GM18907 (cell line): ENCODE measurements at regions not wholly inside any gene's neighbourhood (a gene's known extent, or its start where the extent isn't known, plus 50 kb on each side); places are given as distances from the start of the nearest gene placed in this dataset.

ENCODE experiments used
- ATAC-seq: cut with Tn5 transposase; IDR thresholded peaks from one replicate; pipeline ENCODE4 v1.9.1; 2021; ENCODE audit warnings: mild to moderate bottlenecking, moderate library complexity; ENCODE audit not compliant: unreplicated experiment

GRCh38 chr12:115519887-115520286 is 757.6 kb downstream of the MED13L start:
- no peak for ATAC-seq

GRCh38 chr12:115519359-115519758 is 758.1 kb downstream of the MED13L start:
- ATAC-seq: no peak

DNA sequence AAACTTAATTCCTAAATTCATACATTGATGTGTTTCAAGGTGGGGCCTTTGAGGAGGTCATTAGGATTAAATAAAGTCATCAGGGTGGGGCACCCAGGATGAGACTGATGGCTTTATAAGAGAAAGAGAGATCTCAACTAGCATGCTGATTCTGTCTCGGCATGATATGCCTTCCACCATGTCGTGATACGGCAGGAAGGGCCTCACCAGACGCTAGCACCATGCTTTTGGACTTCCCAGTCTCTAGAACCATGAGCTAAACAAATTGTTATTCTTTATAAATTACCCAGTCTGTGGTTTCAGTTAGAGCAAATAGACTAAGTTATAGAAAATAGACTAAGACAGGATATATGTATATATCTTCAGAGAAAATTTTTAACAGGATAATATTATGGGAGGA is 759.6 kb downstream of the MED13L start:
- ATAC-seq: no peak

DNA sequence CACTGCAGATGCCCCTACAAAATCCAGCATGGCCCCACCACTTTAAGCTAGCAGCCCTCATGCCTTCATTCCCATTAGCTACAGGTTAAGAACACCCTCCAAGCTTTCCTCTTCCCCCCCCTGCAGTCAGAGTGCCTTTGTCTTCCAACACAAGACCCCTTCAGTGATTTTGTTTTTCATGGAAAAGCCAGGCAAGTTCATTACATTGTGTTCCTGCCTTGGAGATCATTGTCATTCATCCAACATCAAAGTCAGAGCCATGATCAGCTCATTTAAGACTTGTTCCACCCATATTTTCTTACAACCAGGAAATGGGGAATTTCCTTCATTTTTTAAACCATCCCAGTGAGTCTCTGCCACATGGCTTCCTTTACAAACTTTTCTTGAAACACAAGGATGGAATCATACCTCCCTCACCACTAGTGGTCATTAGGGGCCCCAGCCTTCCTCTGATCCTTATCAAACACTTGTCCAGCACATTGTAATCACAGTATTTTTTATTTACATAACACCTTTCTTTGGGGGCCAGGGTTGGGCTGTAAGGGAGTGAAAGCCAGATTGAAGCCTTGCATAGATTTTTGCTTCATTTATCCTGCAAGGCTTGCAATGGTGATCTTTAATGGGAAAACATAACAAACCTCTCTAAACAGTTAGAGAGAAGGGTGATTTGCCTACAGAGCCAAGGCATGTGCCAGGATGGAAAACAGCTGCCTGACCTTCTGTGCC is 765.3 kb downstream of the MED13L start:
- no peak for ATAC-seq

- ATAC-seq: no peak
Measured at GRCh38 chr12:115511305-115511704, 766.2 kb downstream of the MED13L start.

DNA sequence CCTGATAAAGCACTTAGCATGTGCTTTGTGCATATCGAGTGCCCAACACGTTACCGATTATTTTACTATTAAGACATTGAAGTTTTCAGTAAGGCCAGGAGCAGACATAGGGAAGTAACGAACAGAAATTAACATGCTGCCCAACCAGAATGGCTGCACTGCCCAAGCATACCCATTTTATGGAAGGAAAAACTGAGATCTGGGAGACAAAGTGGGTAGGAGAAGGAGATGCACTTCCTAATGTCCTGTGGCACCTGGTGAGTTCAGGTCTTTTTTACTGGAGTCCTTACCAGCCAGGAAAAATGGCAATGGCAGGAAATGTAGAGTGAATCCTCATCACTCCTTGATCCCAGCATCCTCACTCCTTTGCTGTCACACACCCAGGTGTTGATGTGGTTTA is 768.5 kb downstream of the MED13L start:
- no peak for ATAC-seq

DNA sequence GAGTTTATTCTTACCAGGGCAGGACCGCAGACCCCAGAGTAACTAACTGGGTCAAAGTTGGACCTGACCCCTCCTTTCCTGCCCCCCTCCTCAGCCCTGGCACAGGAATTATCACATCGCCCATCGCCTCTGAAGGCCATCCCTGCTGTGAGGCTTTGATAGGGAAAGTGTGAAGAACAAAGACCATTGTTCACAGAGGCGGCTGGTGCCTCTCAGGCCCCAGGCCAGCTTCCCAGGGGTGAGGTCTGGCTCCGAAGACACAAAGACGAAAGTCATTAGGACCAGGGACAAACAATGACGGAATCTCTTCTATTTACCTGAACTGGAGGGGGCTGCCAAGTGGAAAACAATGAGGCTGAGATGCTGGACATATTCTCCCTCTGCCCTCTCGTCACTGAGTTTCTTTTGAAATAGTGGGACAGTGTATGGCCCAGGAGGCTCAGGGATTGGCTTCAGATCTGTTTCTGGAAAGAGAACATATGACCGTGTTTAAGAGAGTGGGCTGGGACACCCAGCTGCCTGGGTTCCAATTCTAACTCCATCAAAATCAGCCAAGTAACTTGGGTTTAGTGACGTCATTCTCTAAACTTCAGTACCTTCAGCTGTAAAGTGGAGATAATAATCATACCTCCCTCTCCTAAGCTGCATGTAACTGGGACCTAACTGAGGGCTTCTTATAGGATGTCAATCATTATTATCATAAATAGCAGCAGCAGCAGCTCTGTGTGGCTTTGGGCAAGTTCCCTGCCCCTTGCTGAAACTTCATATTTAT is 769.4 kb downstream of the MED13L start:
- ATAC-seq: no peak

- ATAC-seq: no peak
Measured at GRCh38 chr12:115507560-115507889, 770.0 kb downstream of the MED13L start.

- ATAC-seq: no peak
Measured at GRCh38 chr12:115506822-115507559, 770.5 kb downstream of the MED13L start.

DNA sequence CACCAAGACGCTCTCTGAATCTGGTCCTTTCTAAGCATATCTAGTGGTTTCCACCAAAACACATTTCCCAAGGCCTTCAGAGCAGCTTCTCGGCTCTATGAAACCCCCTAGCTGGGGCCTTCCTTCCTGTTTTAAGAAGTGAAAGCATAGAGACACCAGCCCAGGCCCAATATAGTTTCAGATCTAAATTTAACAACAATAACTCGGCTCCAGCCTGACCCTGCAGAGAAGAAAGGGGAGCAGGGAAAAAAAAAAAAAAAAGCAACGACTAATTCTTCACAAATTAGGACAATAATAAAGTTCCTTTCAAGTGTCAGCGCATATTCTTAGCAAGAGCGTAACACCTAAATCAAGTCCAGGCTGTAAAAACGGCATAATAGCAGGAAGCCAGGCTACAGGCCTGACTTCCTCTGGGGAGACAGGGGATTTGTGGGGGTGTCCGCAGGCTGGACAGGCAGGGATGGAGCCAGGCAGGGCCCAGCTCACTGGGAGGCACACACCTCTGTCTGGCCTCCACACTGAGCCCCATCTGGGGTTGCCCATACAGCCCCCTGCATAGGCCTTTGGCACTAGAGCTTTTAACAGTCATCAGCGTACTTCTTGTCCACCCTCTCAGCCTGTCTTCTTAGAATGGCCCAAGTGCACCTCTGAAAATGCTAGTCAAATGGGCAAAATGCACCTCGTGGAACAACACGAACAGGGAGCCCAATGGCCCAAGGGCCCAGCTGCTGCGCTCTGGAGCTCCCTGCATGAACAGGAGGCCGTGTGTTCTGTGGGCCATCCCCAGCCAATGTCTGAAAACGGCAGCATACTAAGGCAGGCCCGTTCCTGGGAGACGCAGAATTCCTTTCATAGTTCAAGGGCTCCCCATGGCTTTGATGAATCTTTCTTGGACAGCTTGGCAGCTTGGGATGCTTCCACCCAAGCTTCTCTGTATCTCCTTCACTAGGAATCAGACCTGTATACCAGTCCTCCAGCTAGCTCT is 772.9 kb downstream of the MED13L start:
- no peak for ATAC-seq

DNA sequence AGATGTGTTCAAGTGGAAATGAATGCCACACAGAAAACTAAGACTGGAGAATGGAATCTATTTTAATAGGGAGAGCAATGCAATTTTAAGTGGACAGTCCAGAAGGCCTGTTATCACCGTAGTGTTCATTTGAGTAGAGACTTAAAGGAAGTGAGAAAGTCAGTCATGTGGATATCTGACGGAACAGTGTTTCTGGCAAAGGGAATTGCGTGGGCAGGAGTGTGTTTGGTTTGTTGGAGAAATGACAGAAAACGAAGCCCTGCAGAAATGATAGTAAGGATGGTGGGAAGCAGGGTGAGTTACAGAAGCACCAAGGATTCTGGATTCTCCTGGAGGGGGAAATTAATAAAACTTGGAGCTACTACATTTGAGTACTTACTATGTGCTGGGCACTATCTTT is 776.6 kb downstream of the MED13L start:
- no peak for ATAC-seq

DNA sequence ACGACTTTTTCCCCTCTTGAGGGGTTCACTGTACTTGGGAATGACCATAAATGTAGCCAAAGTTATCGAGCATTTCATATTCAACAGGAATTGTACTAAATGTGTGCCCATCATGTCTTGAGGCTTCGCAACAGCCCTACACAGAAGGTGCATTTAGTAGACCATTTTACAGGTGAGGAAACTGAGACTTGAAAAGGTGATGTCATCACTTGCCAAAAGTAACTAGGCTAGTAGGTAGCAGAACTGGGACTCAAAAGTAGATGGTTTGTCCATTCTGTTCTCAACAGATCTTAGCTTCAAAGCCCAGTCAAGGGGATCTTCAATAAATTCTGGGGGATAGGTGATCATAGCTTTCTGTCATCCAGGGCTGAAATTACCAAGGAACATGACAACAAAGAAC is 782.2 kb downstream of the MED13L start:
- ATAC-seq: no peak

- no peak for ATAC-seq
Measured at GRCh38 chr12:115492553-115492952, 784.9 kb downstream of the MED13L start.

GRCh38 chr12:115491511-115492250 is 785.8 kb downstream of the MED13L start:
- ATAC-seq: no peak

GRCh38 chr12:115489253-115489652 is 788.2 kb downstream of the MED13L start:
- ATAC-seq: no peak

DNA sequence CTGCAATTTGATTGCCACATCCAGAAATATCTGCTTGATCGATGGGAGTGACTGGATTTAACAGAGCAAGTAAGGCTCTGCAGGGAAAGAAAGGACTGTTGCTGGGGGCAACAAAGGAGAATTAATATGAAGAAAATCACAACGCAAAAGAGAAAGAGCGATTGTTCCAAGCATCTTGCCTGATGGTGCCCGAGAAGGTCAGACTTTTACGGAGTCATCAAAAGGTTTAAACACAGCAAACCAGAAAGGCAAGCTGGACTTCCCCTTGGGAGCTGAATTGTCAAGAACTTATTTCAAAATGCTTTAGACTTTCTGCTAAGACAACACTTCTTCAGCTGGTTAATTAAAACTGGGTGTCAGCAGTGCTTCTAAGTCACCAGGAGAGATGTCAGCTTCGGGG is 791.5 kb downstream of the MED13L start:
- no peak for ATAC-seq

- no peak for ATAC-seq
Measured at GRCh38 chr12:115485503-115485902, 792.0 kb downstream of the MED13L start.

DNA sequence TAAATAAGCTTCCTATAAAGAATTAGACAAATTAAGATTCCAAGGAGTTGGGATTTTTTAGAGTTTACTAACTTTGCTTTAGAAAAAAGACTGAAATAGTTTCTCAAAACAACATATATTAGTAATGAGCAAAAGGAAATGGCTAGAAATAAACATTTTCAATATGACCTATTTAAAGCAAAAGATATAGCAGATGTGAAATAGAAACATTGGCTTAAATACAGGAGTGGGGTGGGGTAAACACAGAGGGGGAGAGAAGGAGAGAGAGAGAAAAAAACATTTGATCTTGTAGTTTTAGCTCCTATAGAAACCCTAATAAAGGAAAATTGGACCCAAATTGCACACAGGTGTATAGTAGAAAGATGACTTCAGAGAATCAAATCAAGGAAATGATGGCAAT is 794.5 kb downstream of the MED13L start:
- no peak for ATAC-seq

DNA sequence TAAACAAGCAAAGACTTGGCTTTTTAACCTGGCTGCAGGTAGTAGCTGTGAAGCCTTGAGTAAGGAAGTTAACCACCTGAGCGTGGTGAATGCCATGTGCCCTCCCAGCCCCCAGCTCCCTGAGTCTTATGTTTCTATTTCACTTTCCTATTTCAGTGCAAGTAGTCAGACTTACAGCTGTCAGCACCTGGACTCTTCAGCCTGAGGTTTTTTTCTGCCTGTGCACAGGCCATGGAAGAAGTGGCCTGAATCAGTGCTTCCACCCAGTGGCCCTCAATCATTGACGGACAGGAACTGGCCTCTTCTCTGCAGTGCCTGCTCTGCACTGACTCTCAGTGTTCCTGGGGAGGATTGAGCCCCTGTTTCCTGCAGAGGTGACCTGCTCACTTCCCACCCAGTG is 796.4 kb downstream of the MED13L start:
- ATAC-seq: no peak

- no peak for ATAC-seq
Measured at GRCh38 chr12:115478505-115478904, 794.5 kb upstream of the TBX3 start.
